Activated CD4-positive, alpha-beta T cell treated with anti-CD3 and anti-CD28 coated beads, Interleukin-2, amount 50 U/mL, for 1 hour (primary cell): ENCODE measurements at regions not wholly inside any gene's neighbourhood (a gene's known extent, or its start where the extent isn't known, plus 50 kb on each side); places are given as distances from the start of the nearest gene placed in this dataset.
"Not testable (repeated sequence)": the region's sequence is repeated elsewhere in the genome, so short reads cannot be mapped to it uniquely, and the experiment has no call there.

ENCODE experiments used
- DNase-seq: peaks from one replicate; pipeline ENCODE4 v3.0.0-alpha.2; 2020

GRCh38 chr16:59913666-59914065 is 1179.5 kb upstream of the GOT2 start:
- no peak for DNase-seq

GRCh38 chr16:59909262-59909661 is 1175.1 kb upstream of the GOT2 start:
- DNase-seq = no peak

- DNase-seq = no peak
These were observed 1173.5 kb upstream of the GOT2 start for GRCh38 chr16:59907611-59908010.

- no peak for DNase-seq
These were observed 1171.5 kb upstream of the GOT2 start for GRCh38 chr16:59905606-59906005.

GRCh38 chr16:59905131-59905530 is 1171.0 kb upstream of the GOT2 start:
- DNase-seq = no peak

- DNase-seq = no peak
These were observed 1165.8 kb upstream of the GOT2 start for GRCh38 chr16:59899940-59900339.

GRCh38 chr16:59892376-59892775 is 1158.3 kb upstream of the GOT2 start:
- DNase-seq = no peak

GRCh38 chr16:59887856-59888255 is 1153.7 kb upstream of the GOT2 start:
- DNase-seq = no peak

GRCh38 chr16:59886021-59886420 is 1151.9 kb upstream of the GOT2 start:
- no peak for DNase-seq

- DNase-seq = no peak
These were observed 1147.3 kb upstream of the GOT2 start for GRCh38 chr16:59881376-59881775.

- no peak for DNase-seq
These were observed 1146.5 kb upstream of the GOT2 start for GRCh38 chr16:59880611-59881010.

- no peak for DNase-seq
These were observed 1144.9 kb upstream of the GOT2 start for GRCh38 chr16:59878999-59879398.

GRCh38 chr16:59878479-59878878 is 1144.4 kb upstream of the GOT2 start:
- DNase-seq = no peak

- DNase-seq = no peak
These were observed 1131.0 kb upstream of the GOT2 start for GRCh38 chr16:59864981-59865666.

GRCh38 chr16:59859676-59860402 is 1125.7 kb upstream of the GOT2 start:
- DNase-seq = no peak

- DNase-seq = no peak
These were observed 1120.8 kb upstream of the GOT2 start for GRCh38 chr16:59854846-59855439.

GRCh38 chr16:59849716-59850115 is 1115.6 kb upstream of the GOT2 start:
- DNase-seq = no peak

- no peak for DNase-seq
These were observed 1114.2 kb upstream of the GOT2 start for GRCh38 chr16:59848296-59848695.

GRCh38 chr16:59840169-59840568 is 1106.1 kb upstream of the GOT2 start:
- no peak for DNase-seq

GRCh38 chr16:59826767-59827166 is 1092.7 kb upstream of the GOT2 start:
- no peak for DNase-seq

GRCh38 chr16:59809488-59809887 is 1075.4 kb upstream of the GOT2 start:
- DNase-seq = not testable (repeated sequence)

- DNase-seq = no peak
These were observed 1049.1 kb upstream of the GOT2 start for GRCh38 chr16:59783191-59783590.

- DNase-seq = no peak
These were observed 1039.2 kb upstream of the GOT2 start for GRCh38 chr16:59773330-59773729.

- no peak for DNase-seq
These were observed 1025.2 kb upstream of the GOT2 start for GRCh38 chr16:59759296-59759695.
